Choroid plexus epithelial cell (primary cell): ENCODE measurements at regions not wholly inside any gene's neighbourhood (a gene's known extent, or its start where the extent isn't known, plus 50 kb on each side); places are given as distances from the start of the nearest gene placed in this dataset.

ENCODE experiments used
- DNase-seq: peaks from one replicate; pipeline ENCODE4 v3.0.0-alpha.2; 2010; ENCODE audit warnings: low read depth
- H3K4me3 ChIP-seq: 2 replicates; pipeline ENCODE4 v1.5.1; 2011; ENCODE audit warnings: low read depth, mild to moderate bottlenecking, control low read depth, low read length, moderate library complexity
- CTCF ChIP-seq: conservative IDR thresholded peaks from 2 replicates; pipeline ENCODE4 v1.5.1; 2011; ENCODE audit warnings: low read depth, mild to moderate bottlenecking, control low read depth, inconsistent platforms, low read length, moderate library complexity

- no peak for TF ChIP-seq CTCF
- no peak overlapping the region for H3K4me3 ChIP-seq
- no peak for DNase-seq
Observed at GRCh38 chr2:23260621-23261020, 124.4 kb upstream of the KLHL29 start.

- no peak overlapping the region for H3K4me3 ChIP-seq
- no peak for DNase-seq
- TF ChIP-seq CTCF: no peak
Observed at GRCh38 chr2:23268467-23269263, 116.3 kb upstream of the KLHL29 start.

GRCh38 chr2:23269747-23270146 lies 115.2 kb upstream of the KLHL29 start:
- DNase-seq: no peak
- no peak overlapping the region for H3K4me3 ChIP-seq
- TF ChIP-seq CTCF: no peak

DNA sequence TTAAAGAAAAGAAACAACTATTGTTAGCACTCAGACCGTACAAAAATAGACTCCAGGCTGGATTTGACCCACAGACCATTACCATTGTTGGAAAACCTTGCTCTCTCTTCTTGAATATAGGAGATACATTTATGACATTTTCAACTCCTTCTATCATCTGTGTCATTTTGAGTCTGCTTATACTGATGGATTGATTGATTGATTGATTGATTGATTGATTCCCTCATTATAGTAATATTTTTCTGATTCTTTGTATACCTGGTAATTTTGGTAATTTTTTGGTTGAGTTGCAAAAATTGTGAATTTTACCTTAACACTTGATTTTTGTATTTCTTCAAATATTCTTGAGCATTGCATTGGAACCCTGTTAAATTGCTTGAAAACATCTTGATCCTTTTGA lies 114.2 kb upstream of the KLHL29 start:
- H3K4me3 ChIP-seq: no peak overlapping the region
- DNase-seq: no peak
- no peak for TF ChIP-seq CTCF

GRCh38 chr2:23271230-23271629 lies 113.7 kb upstream of the KLHL29 start:
- no peak overlapping the region for H3K4me3 ChIP-seq
- no peak for DNase-seq
- TF ChIP-seq CTCF: no peak

- no peak for TF ChIP-seq CTCF
- DNase-seq: no peak
- no peak overlapping the region for H3K4me3 ChIP-seq
Observed at GRCh38 chr2:23273786-23274185, 111.2 kb upstream of the KLHL29 start.

DNA sequence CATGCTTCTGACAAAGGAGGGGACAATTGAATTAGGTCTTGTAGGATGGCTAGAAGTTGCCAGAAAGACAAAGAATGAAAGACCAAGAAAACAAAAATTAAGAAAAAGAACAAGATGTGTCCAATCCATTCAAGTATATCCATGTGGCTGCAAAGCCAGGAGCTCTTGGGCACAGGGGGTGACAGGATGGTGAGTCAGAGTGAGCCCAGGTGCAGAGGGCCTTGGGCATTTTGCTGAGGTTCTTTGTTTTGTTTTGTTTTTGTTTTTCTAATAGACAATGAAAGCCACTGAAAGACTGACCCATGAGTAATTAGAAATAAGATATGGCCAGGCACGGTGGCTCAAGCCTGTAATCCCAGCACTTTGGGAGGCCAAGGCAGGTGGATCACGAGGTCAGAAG lies 104.6 kb upstream of the KLHL29 start:
- no peak for TF ChIP-seq CTCF
- DNase-seq: no peak
- no peak overlapping the region for H3K4me3 ChIP-seq
